ENCODE measurements at regions not wholly inside any gene's neighbourhood (a gene's known extent, or its start where the extent isn't known, plus 50 kb on each side); places are given as distances from the start of the nearest gene placed in this dataset.

GRCh38 chr6:85706272-85706671 is 63.6 kb upstream of the SYNCRIP start:
- DNase-seq: no peak

GRCh38 chr6:85705220-85705619 is 62.5 kb upstream of the SYNCRIP start:
- no peak for DNase-seq

- no peak for DNase-seq
These were observed 60.7 kb upstream of the SYNCRIP start for GRCh38 chr6:85703406-85703805.

Measured in NCI-H187 treated with DMSO at 0.1 percent for 48 hours (cell line).